ENCODE measurements at regions not wholly inside any gene's neighbourhood (a gene's known extent, or its start where the extent isn't known, plus 50 kb on each side); places are given as distances from the start of the nearest gene placed in this dataset.

- in situ Hi-C loops (cut with HindIII; ENCODE audit: low pct_unique_long_range_greater_than_20kb, low sequenced_read_pairs) (no loop called here), intact Hi-C loops (cut with micrococcal nuclease; ENCODE audit: unreplicated experiment) (no loop called here)
- BruUV-seq (replicated peaks) = no TSS peak
- Histone ChIP-seq H3K4me1 (ENCODE audit: control insufficient read depth, insufficient read depth, low read length) (no peaks in the 10 kb centered on the region), H3K27ac (ENCODE audit: low read length) (peak overlapping the region; percentile 65; the same call in 1 of the 2 replicates), H3K36me3 (ENCODE audit: control insufficient read depth, insufficient read depth, low read length) (no peaks in the 10 kb centered on the region), H3K4me3 (ENCODE audit: low read depth in 2 of 2, low read length in 2 of 2) (no peak overlapping the region), H3K9me3 (ENCODE audit: control insufficient read depth, insufficient read depth, low read depth, low read length) (no peaks in the 10 kb centered on the region; the same call in 1 of the 2 replicates), H3K27me3 (ENCODE audit: control insufficient read depth, insufficient read depth, low read length) (no peaks in the 10 kb centered on the region)
- ChIA-PET POLR2A (no interaction called here), CTCF (no interaction called here)
- DNase-seq (ENCODE audit: low read depth, low spot score) (no peak), ATAC-seq (no peak)
- TF ChIP-seq POLR2AphosphoS5 (IDR thresholded peaks at IDR 0.05; ENCODE audit: low read depth, low read length) = no peak
- no peak for TF ChIP-seq TCF7L2 (IDR thresholded peaks at IDR 0.05; ENCODE audit: low read depth, low read length)
- TF ChIP-seq REST (IDR thresholded peaks at IDR 0.05; ENCODE audit: insufficient read depth in 1 of 2, low read depth in 2 of 2, low read length in 1 of 2) = no peak
- no peak for TF ChIP-seq CTCF (IDR thresholded peaks at IDR 0.05)
- TF ChIP-seq SIN3A (IDR thresholded peaks at IDR 0.05; ENCODE audit: borderline replicate concordance, insufficient read depth, low read depth, low read length) = no peak
Observed at GRCh38 chr10:4025339-4025738, 240.3 kb upstream of the KLF6 start.

- in situ Hi-C loops (cut with HindIII; ENCODE audit: low pct_unique_long_range_greater_than_20kb, low sequenced_read_pairs) = no loop called here
- no peaks in the 10 kb centered on the region for H3K27me3 ChIP-seq (ENCODE audit: control insufficient read depth, insufficient read depth, low read length)
- ChIA-PET POLR2A (no interaction called here), CTCF (no interaction called here)
- no peak overlapping the region for H3K4me3 ChIP-seq (ENCODE audit: low read depth in 2 of 2, low read length in 2 of 2)
- intact Hi-C loops (cut with micrococcal nuclease; ENCODE audit: unreplicated experiment) = no loop called here
- no peaks in the 10 kb centered on the region for H3K4me1 ChIP-seq (ENCODE audit: control insufficient read depth, insufficient read depth, low read length)
- BruUV-seq (replicated peaks) = no TSS peak
- H3K9me3 ChIP-seq (ENCODE audit: control insufficient read depth, insufficient read depth, low read depth, low read length) = no peaks in the 10 kb centered on the region; the same call in 1 of the 2 replicates
- ATAC-seq (no peak), DNase-seq (ENCODE audit: low read depth, low spot score) (no peak)
- no peak for TF ChIP-seq TCF7L2 (IDR thresholded peaks at IDR 0.05; ENCODE audit: low read depth, low read length)
- peak overlapping the region; percentile 65; the same call in 1 of the 2 replicates for H3K27ac ChIP-seq (ENCODE audit: low read length)
- no peaks in the 10 kb centered on the region for H3K36me3 ChIP-seq (ENCODE audit: control insufficient read depth, insufficient read depth, low read length)
Observed at GRCh38 chr10:4024516-4025245, 239.7 kb upstream of the KLF6 start.

GRCh38 chr10:4024027-4024426 is 239.0 kb upstream of the KLF6 start:
- ChIA-PET POLR2A (no interaction called here), CTCF (no interaction called here)
- Histone ChIP-seq H3K27ac (ENCODE audit: low read length) (peak overlapping the region; percentile 48; the same call in 1 of the 2 replicates), H3K4me3 (ENCODE audit: low read depth in 2 of 2, low read length in 2 of 2) (no peak overlapping the region), H3K27me3 (ENCODE audit: control insufficient read depth, insufficient read depth, low read length) (no peaks in the 10 kb centered on the region), H3K4me1 (ENCODE audit: control insufficient read depth, insufficient read depth, low read length) (no peaks in the 10 kb centered on the region), H3K36me3 (ENCODE audit: control insufficient read depth, insufficient read depth, low read length) (no peaks in the 10 kb centered on the region), H3K9me3 (ENCODE audit: control insufficient read depth, insufficient read depth, low read depth, low read length) (no peaks in the 10 kb centered on the region; the same call in 1 of the 2 replicates)
- in situ Hi-C loops (cut with HindIII; ENCODE audit: low pct_unique_long_range_greater_than_20kb, low sequenced_read_pairs) = no loop called here
- no TSS peak for BruUV-seq (replicated peaks)
- no peak for ATAC-seq
- no peak for DNase-seq (ENCODE audit: low read depth, low spot score)
- no peak for TF ChIP-seq CTCF (IDR thresholded peaks at IDR 0.05)
- intact Hi-C loops (cut with micrococcal nuclease; ENCODE audit: unreplicated experiment) = no loop called here

Measured in Panc1 (cell line).